H9 (cell line): ENCODE measurements at regions not wholly inside any gene's neighbourhood (a gene's known extent, or its start where the extent isn't known, plus 50 kb on each side); places are given as distances from the start of the nearest gene placed in this dataset.

Experiments used
- DNase-seq: peaks from one replicate; pipeline ENCODE4 v3.0.0-alpha.2; 2017
- H2AFZ ChIP-seq: one replicate; pipeline ENCODE4 v1.6.1; 2013; ENCODE audit warnings: mild to moderate bottlenecking, low read length, control low read depth, moderate library complexity
- H2AK5ac ChIP-seq: 2 replicates; pipeline ENCODE4 v1.6.1; 2013; ENCODE audit warnings: low read length, control low read depth, mixed read lengths; ENCODE audit not compliant: insufficient read length
- H2BK120ac ChIP-seq: one replicate; pipeline ENCODE4 v1.6.1; 2013; ENCODE audit warnings: low read depth, mild to moderate bottlenecking, low read length, control low read depth, inconsistent platforms; ENCODE audit not compliant: poor library complexity, severe bottlenecking
- H2BK12ac ChIP-seq: 2 replicates; pipeline ENCODE4 v1.6.1; 2013; ENCODE audit warnings: low read length, control low read depth, mixed read lengths, low read depth; ENCODE audit not compliant: insufficient read length
- H2BK15ac ChIP-seq: 2 replicates; pipeline ENCODE4 v1.6.1; 2013; ENCODE audit warnings: low read depth, low read length, control low read depth
- H2BK20ac ChIP-seq: one replicate; pipeline ENCODE4 v1.6.1; 2013; ENCODE audit warnings: low read depth, mild to moderate bottlenecking, low read length, control low read depth, inconsistent platforms; ENCODE audit not compliant: poor library complexity, severe bottlenecking
- H2BK5ac ChIP-seq: 2 replicates; pipeline ENCODE4 v1.6.1; 2013; ENCODE audit warnings: low read length, control low read depth, mixed read lengths; ENCODE audit not compliant: insufficient read length
- H3K14ac ChIP-seq: 2 replicates; pipeline ENCODE4 v1.6.1; 2013; ENCODE audit warnings: low read length, control low read depth; ENCODE audit not compliant: insufficient read depth
- H3K18ac ChIP-seq: 2 replicates; pipeline ENCODE4 v1.6.1; 2013; ENCODE audit warnings: low read depth, mild to moderate bottlenecking, mixed read lengths, low read length, control low read depth; ENCODE audit not compliant: insufficient read length
- H3K23ac ChIP-seq: 2 replicates; pipeline ENCODE4 v1.6.1; 2013; ENCODE audit warnings: low read length, control low read depth, mixed read lengths, low read depth; ENCODE audit not compliant: insufficient read length
- H3K23me2 ChIP-seq: 2 replicates; pipeline ENCODE4 v1.6.1; 2013; ENCODE audit warnings: low read depth, mild to moderate bottlenecking, mixed read lengths, low read length, control low read depth; ENCODE audit not compliant: insufficient read length, poor library complexity, severe bottlenecking
- H3K27ac ChIP-seq: 2 replicates; pipeline ENCODE4 v1.5.1; 2013; ENCODE audit warnings: low read length, control low read depth, mixed read lengths, low read depth; ENCODE audit not compliant: insufficient read length
- H3K27me3 ChIP-seq: 2 replicates; pipeline ENCODE4 v1.6.1; 2013; ENCODE audit warnings: low read length, control low read depth, inconsistent platforms; ENCODE audit not compliant: insufficient read depth
- H3K4ac ChIP-seq: 2 replicates; pipeline ENCODE4 v1.6.1; 2013; ENCODE audit warnings: low read depth, mild to moderate bottlenecking, control low read depth, inconsistent platforms, low read length, moderate library complexity
- H3K4me1 ChIP-seq: 2 replicates; pipeline ENCODE4 v1.6.1; 2013; ENCODE audit warnings: low read length, control low read depth, inconsistent platforms; ENCODE audit not compliant: insufficient read depth
- H3K4me2 ChIP-seq: 2 replicates; pipeline ENCODE4 v1.6.1; 2013; ENCODE audit warnings: low read length, control low read depth, mixed read lengths; ENCODE audit not compliant: insufficient read length, insufficient read depth
- H3K56ac ChIP-seq: 2 replicates; pipeline ENCODE4 v1.6.1; 2013; ENCODE audit warnings: low read depth, mild to moderate bottlenecking, mixed read lengths, low read length, control low read depth; ENCODE audit not compliant: insufficient read length
- H3K79me1 ChIP-seq: 2 replicates; pipeline ENCODE4 v1.6.1; 2013; ENCODE audit warnings: low read depth, mild to moderate bottlenecking, moderate library complexity, low read length, control low read depth, inconsistent platforms; ENCODE audit not compliant: insufficient read depth, poor library complexity, severe bottlenecking
- H3K79me2 ChIP-seq: 2 replicates; pipeline ENCODE4 v1.6.1; 2013; ENCODE audit warnings: low read length, control low read depth, inconsistent platforms; ENCODE audit not compliant: insufficient read depth
- H3K9ac ChIP-seq: 2 replicates; pipeline ENCODE4 v1.6.1; 2013; ENCODE audit warnings: low read length, control low read depth, mixed read lengths; ENCODE audit not compliant: insufficient read length; ENCODE audit errors: extremely low read depth
- H3K9me3 ChIP-seq: one replicate; pipeline ENCODE4 v1.6.1; 2013; ENCODE audit warnings: low read depth, low read length, inconsistent platforms; ENCODE audit not compliant: control insufficient read depth
- H3T11ph ChIP-seq: one replicate; pipeline ENCODE4 v1.6.1; 2013; ENCODE audit warnings: mild to moderate bottlenecking, low read length, control low read depth, inconsistent platforms
- H4K20me1 ChIP-seq: one replicate; pipeline ENCODE4 v1.6.1; 2013; ENCODE audit not compliant: control insufficient read depth, insufficient read length, insufficient read depth
- H4K5ac ChIP-seq: 2 replicates; pipeline ENCODE4 v1.6.1; 2013; ENCODE audit warnings: low read depth, mild to moderate bottlenecking, mixed read lengths, low read length, control low read depth; ENCODE audit not compliant: insufficient read length
- H4K8ac ChIP-seq: replicated peaks from 2 replicates; pipeline ENCODE4 v1.6.1; 2013; ENCODE audit warnings: low read length, control low read depth, mixed read lengths, low read depth; ENCODE audit not compliant: insufficient read length
- H4K91ac ChIP-seq: 2 replicates; pipeline ENCODE4 v1.6.1; 2013; ENCODE audit warnings: low read depth, mild to moderate bottlenecking, moderate library complexity, mixed read lengths, low read length, control low read depth; ENCODE audit not compliant: insufficient read length
- H3K27ac Mint-ChIP-seq, 3 experiments: 2 replicates in 2 of 3; 3 replicates in 1 of 3; pipeline ENCODE4 v1.8.0; 2020 to 2021; ENCODE audit warnings: mixed read lengths in 3 of 3, mild to moderate bottlenecking in 1 of 3, moderate library complexity in 1 of 3
- H3K27me3 Mint-ChIP-seq: 2 replicates; pipeline ENCODE4 v1.8.0; 2021; ENCODE audit warnings: low read depth, mild to moderate bottlenecking, moderate library complexity, mixed read lengths
- H3K36me3 Mint-ChIP-seq, 3 experiments: 2 replicates in 2 of 3; 3 replicates in 1 of 3; pipeline ENCODE4 v1.8.0; 2020 to 2021; ENCODE audit warnings: low read depth in 3 of 3, mixed read lengths in 3 of 3; ENCODE audit not compliant: insufficient read depth in 1 of 3
- H3K4me1 Mint-ChIP-seq, 2 experiments: 2 replicates each; pipeline ENCODE4 v1.8.0; 2020; ENCODE audit warnings: mixed read lengths in 2 of 2
- H3K4me3 Mint-ChIP-seq, 2 experiments: 2 replicates in 1 of 2; 3 replicates in 1 of 2; pipeline ENCODE4 v1.8.0; 2020 to 2021; ENCODE audit warnings: mild to moderate bottlenecking in 2 of 2, mixed read lengths in 2 of 2, moderate library complexity in 1 of 2
- H3K9me3 Mint-ChIP-seq, 2 experiments: 2 replicates in 1 of 2; 3 replicates in 1 of 2; pipeline ENCODE4 v1.8.0; 2020; ENCODE audit warnings: mild to moderate bottlenecking in 2 of 2, mixed read lengths in 2 of 2, moderate library complexity in 1 of 2
- TF ChIP-seq, protein P1 (sequence below): fragments of 200-600 bp; sonication (generic); conservative IDR thresholded peaks from 3 replicates; pipeline ENCODE4 v1.8.0; 2021; ENCODE audit warnings: antibody characterized with exemption, mild to moderate bottlenecking

DNA sequence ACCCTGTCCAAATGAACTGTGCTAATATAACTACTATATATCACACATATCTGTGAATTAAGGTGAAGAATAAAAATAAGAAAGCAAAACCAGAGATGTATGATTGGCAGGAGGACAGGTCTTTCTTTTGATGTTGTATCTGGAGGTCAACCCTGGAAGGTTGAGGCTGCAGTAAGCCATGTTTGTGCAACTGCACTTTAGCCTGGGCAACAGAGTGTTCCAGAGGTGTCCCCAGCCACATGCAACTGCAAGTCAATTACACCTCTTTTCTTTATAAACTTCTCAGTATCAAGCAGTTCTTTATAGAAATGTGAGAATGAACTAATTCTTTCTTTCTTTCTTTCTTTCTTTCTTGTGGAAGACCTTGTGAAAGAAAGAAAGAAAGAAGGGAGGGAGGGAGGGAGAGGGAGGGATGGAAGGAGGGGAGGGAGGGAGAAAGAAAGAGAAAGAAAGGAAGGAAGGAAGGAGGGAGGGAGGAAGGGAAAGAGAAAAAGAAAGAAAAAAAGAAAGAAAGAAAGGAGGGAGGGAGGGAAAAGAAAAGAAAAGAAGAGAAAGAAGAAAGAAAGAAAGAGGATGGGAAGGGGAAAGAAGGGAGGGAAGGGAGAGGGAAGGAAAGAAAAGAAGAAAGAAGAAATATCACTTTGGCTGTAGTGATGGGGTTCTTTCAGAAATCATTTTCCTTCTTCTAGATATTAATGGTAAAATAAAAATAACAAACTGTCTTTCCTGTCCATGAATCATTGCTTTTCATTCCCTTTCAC is 54.0 kb upstream of the S1PR1 start:
- Histone ChIP-seq H4K91ac (no peak overlapping the region), H2AFZ (no peak overlapping the region), H3K4ac (no peak overlapping the region), H2BK120ac (no peak overlapping the region), H3K79me2 (no peaks in the 10 kb centered on the region), H2BK12ac (no peak overlapping the region), H3K18ac (no peak overlapping the region), H4K20me1 (no peaks in the 10 kb centered on the region), H3K23me2 (no peaks in the 10 kb centered on the region), H3K9me3 (no peaks in the 10 kb centered on the region), H2AK5ac (no peak overlapping the region), H3K56ac (no peak overlapping the region), H3K4me1 (no peaks in the 10 kb centered on the region), H2BK20ac (no peak overlapping the region), H3K9ac (no peak overlapping the region), H3K79me1 (no peaks in the 10 kb centered on the region), H3K27ac (no peak overlapping the region), H4K8ac (no peak overlapping the region), H3K4me2 (no peak overlapping the region), H3K27me3 (no peaks in the 10 kb centered on the region), H3K23ac (no peak overlapping the region), H2BK5ac (no peak overlapping the region), H2BK15ac (no peak overlapping the region), H4K5ac (no peak overlapping the region), H3T11ph (no peak overlapping the region), H3K14ac (no peak overlapping the region)
- H3K9me3 Mint-ChIP-seq, result no peaks in the 10 kb centered on the region
- H3K27me3 Mint-ChIP-seq, result no peaks in the 10 kb centered on the region
- no peak overlapping the region for H3K4me3 Mint-ChIP-seq
- no peak for DNase-seq
- no peaks in the 10 kb centered on the region for H3K36me3 Mint-ChIP-seq
- H3K27ac Mint-ChIP-seq, result no peak overlapping the region
- TF ChIP-seq, protein P1, sequence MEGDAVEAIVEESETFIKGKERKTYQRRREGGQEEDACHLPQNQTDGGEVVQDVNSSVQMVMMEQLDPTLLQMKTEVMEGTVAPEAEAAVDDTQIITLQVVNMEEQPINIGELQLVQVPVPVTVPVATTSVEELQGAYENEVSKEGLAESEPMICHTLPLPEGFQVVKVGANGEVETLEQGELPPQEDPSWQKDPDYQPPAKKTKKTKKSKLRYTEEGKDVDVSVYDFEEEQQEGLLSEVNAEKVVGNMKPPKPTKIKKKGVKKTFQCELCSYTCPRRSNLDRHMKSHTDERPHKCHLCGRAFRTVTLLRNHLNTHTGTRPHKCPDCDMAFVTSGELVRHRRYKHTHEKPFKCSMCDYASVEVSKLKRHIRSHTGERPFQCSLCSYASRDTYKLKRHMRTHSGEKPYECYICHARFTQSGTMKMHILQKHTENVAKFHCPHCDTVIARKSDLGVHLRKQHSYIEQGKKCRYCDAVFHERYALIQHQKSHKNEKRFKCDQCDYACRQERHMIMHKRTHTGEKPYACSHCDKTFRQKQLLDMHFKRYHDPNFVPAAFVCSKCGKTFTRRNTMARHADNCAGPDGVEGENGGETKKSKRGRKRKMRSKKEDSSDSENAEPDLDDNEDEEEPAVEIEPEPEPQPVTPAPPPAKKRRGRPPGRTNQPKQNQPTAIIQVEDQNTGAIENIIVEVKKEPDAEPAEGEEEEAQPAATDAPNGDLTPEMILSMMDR, result no peak
- no peaks in the 10 kb centered on the region for H3K4me1 Mint-ChIP-seq
